Small intestine (tissue), 7 donors: ENCODE measurements at regions not wholly inside any gene's neighbourhood (a gene's known extent, or its start where the extent isn't known, plus 50 kb on each side); places are given as distances from the start of the nearest gene placed in this dataset.

Experiments
- DNase-seq, 2 donors: peaks; one replicate each; pipeline versions ENCODE4 v3.0.0 to v3.0.0-alpha.2; 2013
- FAIRE-seq: peaks from 2 replicates; lab custom pipeline; 2012; peaks lifted over from hg19 to GRCh38; lab: Jason Lieb, UNC
- H3K27ac ChIP-seq, 3 donors: one replicate each; pipeline ENCODE4 v1.5.1; 2013; ENCODE audit warnings: low read length in 2 of 3, mild to moderate bottlenecking in 2 of 3, control low read depth in 1 of 3, inconsistent platforms in 1 of 3, low read depth in 1 of 3, moderate library complexity in 1 of 3
- H3K27me3 ChIP-seq, 3 donors: one replicate each; pipeline ENCODE4 v1.6.1; 2013; ENCODE audit warnings: low read length in 3 of 3, inconsistent platforms in 1 of 3; ENCODE audit not compliant: control insufficient read depth in 3 of 3, insufficient read depth in 3 of 3
- H3K36me3 ChIP-seq, 3 donors: one replicate each; pipeline ENCODE4 v1.6.1; 2013; ENCODE audit warnings: low read length in 3 of 3, inconsistent platforms in 1 of 3, low read depth in 1 of 3, mild to moderate bottlenecking in 1 of 3, moderate library complexity in 1 of 3; ENCODE audit not compliant: control insufficient read depth in 3 of 3, insufficient read depth in 2 of 3
- H3K4me1 ChIP-seq, 3 donors: one replicate each; pipeline ENCODE4 v1.6.1; 2013; ENCODE audit warnings: low read length in 2 of 3, inconsistent platforms in 1 of 3, low read depth in 1 of 3, mild to moderate bottlenecking in 1 of 3, moderate library complexity in 1 of 3; ENCODE audit not compliant: control insufficient read depth in 3 of 3, insufficient read depth in 2 of 3
- H3K4me3 ChIP-seq, 3 donors: one replicate each; pipeline ENCODE4 v1.5.1; 2013; ENCODE audit warnings: low read length in 3 of 3, control low read depth in 1 of 3, inconsistent platforms in 1 of 3, low read depth in 1 of 3, mild to moderate bottlenecking in 1 of 3, moderate library complexity in 1 of 3
- H3K9me3 ChIP-seq, 2 donors: one replicate each; pipeline ENCODE4 v1.6.1; 2013; ENCODE audit warnings: low read depth in 1 of 2, low read length in 1 of 2; ENCODE audit not compliant: control insufficient read depth in 2 of 2, insufficient read depth in 1 of 2
- WGBS, 3 donors: extraction: QIAGEN DNeasy Blood & Tissue Kit; methylation state at CpG; one replicate each; pipeline ENCODE4 v1.1.7; 2013; 5-methylcytosine and 5-hydroxymethylcytosine counted together
- donor health status: healthy with polysubstance abuse.
- donor health status: control.
- donor health status: control.
- donor health status: Bipolar disorder and iron deficiency.
- donor health status: healthy.

DNA sequence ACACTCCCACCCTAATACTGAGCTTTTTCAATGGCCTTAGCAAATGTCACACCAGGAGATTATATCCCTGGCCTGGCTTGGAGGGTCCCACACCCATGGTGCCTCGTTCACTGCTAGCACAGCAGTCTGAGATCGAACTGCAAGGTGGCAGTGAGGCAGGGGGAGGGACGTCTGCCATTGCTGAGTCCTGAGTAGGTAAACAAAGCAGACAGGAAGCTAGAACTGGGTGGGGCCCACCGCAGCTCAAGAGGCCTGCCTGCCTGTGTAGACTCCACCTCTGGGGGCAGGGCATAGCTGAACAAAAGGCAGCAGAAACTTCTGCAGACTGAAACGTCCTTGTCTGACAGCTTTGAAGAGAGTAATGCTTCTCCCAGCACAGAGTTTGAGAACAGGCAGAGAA is 338.9 kb upstream of the MBL2 start:
- 44 to 54% (median 47%) methylated on average over 5 of the region's 5 CpGs for WGBS, 3 donors
- Histone ChIP-seq H3K4me1 (no peaks in the 10 kb centered on the region), H3K36me3 (no peaks in the 10 kb centered on the region), H3K4me3 (no peak overlapping the region), H3K9me3 (no peaks in the 10 kb centered on the region), H3K27me3 (no peaks in the 10 kb centered on the region), H3K27ac (no peak overlapping the region)
- DNase-seq (no peak), FAIRE-seq (no peak)

DNA sequence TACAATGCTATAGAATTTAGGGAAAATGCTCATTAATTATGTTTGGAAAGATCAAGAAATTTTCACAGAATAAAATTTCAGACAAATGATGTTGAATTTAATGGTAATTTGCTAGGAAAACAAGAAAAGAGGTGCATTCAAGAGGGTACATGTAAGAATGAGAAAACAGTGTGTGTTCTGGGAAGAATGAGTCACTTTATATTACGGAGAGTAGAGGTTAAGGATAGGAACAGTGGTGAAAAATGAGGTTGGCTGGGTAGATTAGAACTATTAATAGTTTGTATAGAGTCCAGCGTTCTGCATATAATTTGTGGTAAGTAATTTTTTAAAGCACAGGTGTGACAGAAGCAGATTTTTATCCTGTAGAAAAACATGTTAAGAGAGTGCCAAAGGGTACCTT is 336.7 kb upstream of the MBL2 start:
- FAIRE-seq = no peak
- 62 to 73% (median 63%) methylated on average over 2 of the region's 2 CpGs for whole genome bisulfite sequencing, 3 donors

DNA sequence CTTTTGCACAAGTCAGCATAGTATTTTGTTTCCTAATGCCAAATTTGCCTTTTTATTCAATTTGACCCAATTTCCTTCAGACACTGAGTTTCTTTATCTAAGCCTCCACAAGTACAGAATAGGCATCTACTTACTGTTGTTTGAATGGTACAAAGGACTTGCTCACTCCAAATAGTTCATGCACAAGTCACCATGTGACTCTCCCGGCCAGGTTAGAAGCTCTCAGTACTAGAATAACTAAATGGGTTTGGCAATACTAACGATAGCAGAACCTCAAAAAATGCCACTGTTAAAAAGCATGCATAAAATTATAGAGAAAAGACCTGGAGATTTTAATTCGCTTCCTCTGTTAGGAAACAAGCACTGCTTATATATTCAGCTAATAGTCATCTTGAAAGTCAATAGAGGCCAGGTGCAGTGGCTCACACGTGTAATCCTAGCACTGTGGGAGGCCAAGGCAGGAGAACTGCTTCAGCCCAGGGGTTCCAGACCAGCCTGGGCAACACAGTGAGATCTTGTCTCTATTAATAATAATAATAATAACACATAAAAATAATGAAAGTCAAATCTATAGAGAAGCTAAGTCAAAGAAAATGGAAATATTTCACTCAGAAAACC is 335.8 kb upstream of the MBL2 start:
- Histone ChIP-seq H3K4me1 (no peaks in the 10 kb centered on the region), H3K36me3 (no peaks in the 10 kb centered on the region), H3K4me3 (no peak overlapping the region), H3K27ac (no peak overlapping the region), H3K9me3 (no peaks in the 10 kb centered on the region), H3K27me3 (no peaks in the 10 kb centered on the region)
- 65 to 75% (median 71%) methylated on average over 4 of the region's 4 CpGs for WGBS, 3 donors
- no peak for FAIRE-seq
- no peak for DNase-seq

More for the DNA sequence above, 336.7 kb upstream of the MBL2 start:
- H3K27me3 ChIP-seq = no peaks in the 10 kb centered on the region
- no peak overlapping the region for H3K27ac ChIP-seq
- H3K4me3 ChIP-seq = no peak overlapping the region
- DNase-seq = no peak
- no peaks in the 10 kb centered on the region for H3K4me1 ChIP-seq
- H3K9me3 ChIP-seq = no peaks in the 10 kb centered on the region
- no peaks in the 10 kb centered on the region for H3K36me3 ChIP-seq

DNA sequence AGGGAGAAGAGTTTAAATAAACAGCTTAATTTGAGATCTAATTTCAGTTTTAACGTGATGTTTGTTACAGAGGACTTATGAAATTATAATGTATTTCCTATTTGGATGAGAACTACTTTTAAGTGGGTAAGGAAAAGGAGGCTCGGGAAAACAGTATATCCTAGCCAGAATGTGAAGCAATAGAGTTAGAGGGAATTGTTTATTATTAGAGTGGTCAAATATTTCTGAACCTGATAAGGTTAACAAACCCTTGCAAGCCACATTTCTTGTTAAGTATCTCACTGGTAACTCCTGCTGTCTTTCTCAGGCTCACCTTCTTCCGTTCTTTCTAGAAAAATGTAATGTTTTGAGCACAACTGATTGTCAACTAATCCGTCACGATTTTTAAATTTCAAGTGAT is 335.1 kb upstream of the MBL2 start:
- Histone ChIP-seq H3K36me3 (no peaks in the 10 kb centered on the region), H3K27me3 (no peaks in the 10 kb centered on the region), H3K9me3 (no peaks in the 10 kb centered on the region), H3K27ac (no peak overlapping the region), H3K4me3 (no peak overlapping the region), H3K4me1 (no peaks in the 10 kb centered on the region)
- 76 to 82% (median 76%) methylated on average over 5 of the region's 5 CpGs for WGBS, 3 donors
- no peak for FAIRE-seq
- DNase-seq = no peak

DNA sequence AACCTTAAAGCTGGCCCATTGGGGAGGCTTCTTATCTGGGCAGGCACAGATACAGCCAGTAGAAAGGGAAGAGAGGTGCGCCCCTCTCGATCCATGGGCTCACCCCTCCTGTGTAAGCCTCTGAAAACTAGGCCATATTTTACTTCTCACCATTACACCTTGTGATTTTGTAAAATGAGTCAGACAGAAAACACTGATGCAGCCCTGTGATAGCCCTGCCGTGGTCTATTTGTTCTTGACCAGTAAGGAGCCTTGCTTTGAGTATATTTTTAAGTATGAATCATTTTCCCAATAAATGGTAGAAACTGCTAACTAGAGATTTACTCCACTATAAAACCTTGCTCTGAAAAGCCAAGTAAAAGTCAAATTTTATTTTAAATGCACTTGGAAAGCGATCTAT is 329.8 kb upstream of the MBL2 start:
- no peaks in the 10 kb centered on the region for H3K9me3 ChIP-seq
- DNase-seq (no peak), FAIRE-seq (no peak)
- no peaks in the 10 kb centered on the region for H3K27me3 ChIP-seq
- no peaks in the 10 kb centered on the region for H3K4me1 ChIP-seq
- 86 to 90% (median 87%) methylated on average over 4 of the region's 4 CpGs for WGBS, 3 donors
- H3K27ac ChIP-seq = no peak overlapping the region
- no peak overlapping the region for H3K4me3 ChIP-seq
- H3K36me3 ChIP-seq = no peaks in the 10 kb centered on the region

DNA sequence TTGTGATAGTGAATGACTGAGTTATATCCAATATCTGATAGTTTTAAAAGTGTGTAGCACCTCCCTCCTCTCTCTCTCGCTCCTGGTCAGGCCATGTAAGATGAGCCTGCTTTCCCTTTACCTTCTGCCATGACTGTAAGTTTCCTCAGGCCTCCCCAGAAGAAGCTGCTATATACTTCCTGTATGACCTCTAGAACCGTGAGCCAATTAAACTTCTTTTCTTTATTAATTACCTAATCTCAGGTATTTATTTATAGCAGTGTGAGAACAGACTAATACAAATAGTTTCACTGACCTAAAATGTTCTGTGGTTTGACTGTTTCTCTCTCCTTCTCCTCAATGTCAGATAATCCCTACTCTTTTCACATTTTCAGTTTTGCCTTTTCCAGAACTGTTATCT is 321.3 kb upstream of the MBL2 start:
- H3K36me3 ChIP-seq = no peaks in the 10 kb centered on the region
- DNase-seq = no peak
- no peak for FAIRE-seq
- H3K4me3 ChIP-seq = no peak overlapping the region
- H3K27me3 ChIP-seq = no peaks in the 10 kb centered on the region
- H3K4me1 ChIP-seq = peaks cover 0 to 4% (median under 1%) of the 10 kb centered on the region in 3 donors
- H3K27ac ChIP-seq = no peak overlapping the region
- 46 to 64% (median 58%) methylated on average over 2 of the region's 2 CpGs for WGBS, 3 donors
- peaks cover 0 to 3% of the 10 kb centered on the region in 2 donors for H3K9me3 ChIP-seq

GRCh38 chr10:53091574-53091973 is 319.0 kb upstream of the MBL2 start:
- WGBS, 3 donors = 27 to 48% (median 30%) methylated on average over 4 of the region's 4 CpGs
- FAIRE-seq = no peak

GRCh38 chr10:53088961-53089360 is 316.4 kb upstream of the MBL2 start:
- WGBS, 3 donors = 46 to 70% (median 63%) methylated on average over 1 of the region's 1 CpG
- H3K9me3 ChIP-seq = peaks cover 0 to 2% of the 10 kb centered on the region in 2 donors
- FAIRE-seq (no peak), DNase-seq (peak; percentile 42 to 59)
- H3K27ac ChIP-seq = no peak overlapping the region
- H3K27me3 ChIP-seq = no peaks in the 10 kb centered on the region
- no peak overlapping the region for H3K4me3 ChIP-seq
- H3K36me3 ChIP-seq = no peaks in the 10 kb centered on the region
- peaks cover 0 to 4% (median 3%) of the 10 kb centered on the region in 3 donors for H3K4me1 ChIP-seq

More at GRCh38 chr10:53091574-53091973, 319.0 kb upstream of the MBL2 start:
- H3K27ac ChIP-seq = no peak overlapping the region
- no peaks in the 10 kb centered on the region for H3K27me3 ChIP-seq
- no peaks in the 10 kb centered on the region for H3K36me3 ChIP-seq
- peaks cover 0 to 4% (median 3%) of the 10 kb centered on the region in 3 donors for H3K4me1 ChIP-seq
- DNase-seq = peak in 1 of 2 donors; percentile 65
- no peak overlapping the region for H3K4me3 ChIP-seq
- no peaks in the 10 kb centered on the region for H3K9me3 ChIP-seq

DNA sequence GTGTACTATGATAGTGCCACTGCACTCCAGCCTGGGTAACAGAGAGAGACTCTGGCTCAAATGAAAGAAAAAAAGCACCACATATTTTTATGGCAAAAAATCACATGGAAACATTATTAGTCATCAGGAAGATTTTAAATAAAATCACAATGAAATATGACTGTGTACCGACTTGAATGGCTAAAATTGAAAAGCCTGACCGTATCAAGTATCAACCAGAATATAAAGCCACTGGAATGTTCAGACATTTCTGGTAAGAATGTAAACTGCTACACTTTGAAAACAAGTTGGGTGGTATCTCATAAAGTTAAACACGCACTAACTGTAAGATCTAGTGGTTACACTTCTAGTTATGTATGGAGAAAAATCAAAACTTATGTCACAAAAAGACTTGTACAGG is 306.7 kb upstream of the MBL2 start:
- H3K4me1 ChIP-seq = no peaks in the 10 kb centered on the region
- FAIRE-seq (no peak), DNase-seq (no peak)
- H3K4me3 ChIP-seq = no peak overlapping the region
- 78 to 89% (median 86%) methylated on average over 3 of the region's 3 CpGs for WGBS, 3 donors
- H3K27ac ChIP-seq = no peak overlapping the region
- no peaks in the 10 kb centered on the region for H3K36me3 ChIP-seq
- H3K9me3 ChIP-seq = peaks cover 0 to 3% of the 10 kb centered on the region in 2 donors
- no peaks in the 10 kb centered on the region for H3K27me3 ChIP-seq
